H9 (cell line): ENCODE measurements at regions not wholly inside any gene's neighbourhood (a gene's known extent, or its start where the extent isn't known, plus 50 kb on each side); places are given as distances from the start of the nearest gene placed in this dataset.

ENCODE experiments used
- DNase-seq: peaks from one replicate; pipeline ENCODE4 v3.0.0-alpha.2; 2017
- H2AFZ ChIP-seq: one replicate; pipeline ENCODE4 v1.6.1; 2013; ENCODE audit warnings: mild to moderate bottlenecking, low read length, control low read depth, moderate library complexity
- H2AK5ac ChIP-seq: 2 replicates; pipeline ENCODE4 v1.6.1; 2013; ENCODE audit warnings: low read length, control low read depth, mixed read lengths; ENCODE audit not compliant: insufficient read length
- H2BK120ac ChIP-seq: one replicate; pipeline ENCODE4 v1.6.1; 2013; ENCODE audit warnings: low read depth, mild to moderate bottlenecking, low read length, control low read depth, inconsistent platforms; ENCODE audit not compliant: poor library complexity, severe bottlenecking
- H2BK12ac ChIP-seq: 2 replicates; pipeline ENCODE4 v1.6.1; 2013; ENCODE audit warnings: low read length, control low read depth, mixed read lengths, low read depth; ENCODE audit not compliant: insufficient read length
- H2BK15ac ChIP-seq: 2 replicates; pipeline ENCODE4 v1.6.1; 2013; ENCODE audit warnings: low read depth, low read length, control low read depth
- H2BK20ac ChIP-seq: one replicate; pipeline ENCODE4 v1.6.1; 2013; ENCODE audit warnings: low read depth, mild to moderate bottlenecking, low read length, control low read depth, inconsistent platforms; ENCODE audit not compliant: poor library complexity, severe bottlenecking
- H2BK5ac ChIP-seq: 2 replicates; pipeline ENCODE4 v1.6.1; 2013; ENCODE audit warnings: low read length, control low read depth, mixed read lengths; ENCODE audit not compliant: insufficient read length
- H3K14ac ChIP-seq: 2 replicates; pipeline ENCODE4 v1.6.1; 2013; ENCODE audit warnings: low read length, control low read depth; ENCODE audit not compliant: insufficient read depth
- H3K18ac ChIP-seq: 2 replicates; pipeline ENCODE4 v1.6.1; 2013; ENCODE audit warnings: low read depth, mild to moderate bottlenecking, mixed read lengths, low read length, control low read depth; ENCODE audit not compliant: insufficient read length
- H3K23ac ChIP-seq: 2 replicates; pipeline ENCODE4 v1.6.1; 2013; ENCODE audit warnings: low read length, control low read depth, mixed read lengths, low read depth; ENCODE audit not compliant: insufficient read length
- H3K23me2 ChIP-seq: 2 replicates; pipeline ENCODE4 v1.6.1; 2013; ENCODE audit warnings: low read depth, mild to moderate bottlenecking, mixed read lengths, low read length, control low read depth; ENCODE audit not compliant: insufficient read length, poor library complexity, severe bottlenecking
- H3K27ac ChIP-seq: 2 replicates; pipeline ENCODE4 v1.5.1; 2013; ENCODE audit warnings: low read length, control low read depth, mixed read lengths, low read depth; ENCODE audit not compliant: insufficient read length
- H3K27me3 ChIP-seq: 2 replicates; pipeline ENCODE4 v1.6.1; 2013; ENCODE audit warnings: low read length, control low read depth, inconsistent platforms; ENCODE audit not compliant: insufficient read depth
- H3K4ac ChIP-seq: 2 replicates; pipeline ENCODE4 v1.6.1; 2013; ENCODE audit warnings: low read depth, mild to moderate bottlenecking, control low read depth, inconsistent platforms, low read length, moderate library complexity
- H3K4me1 ChIP-seq: 2 replicates; pipeline ENCODE4 v1.6.1; 2013; ENCODE audit warnings: low read length, control low read depth, inconsistent platforms; ENCODE audit not compliant: insufficient read depth
- H3K4me2 ChIP-seq: 2 replicates; pipeline ENCODE4 v1.6.1; 2013; ENCODE audit warnings: low read length, control low read depth, mixed read lengths; ENCODE audit not compliant: insufficient read length, insufficient read depth
- H3K56ac ChIP-seq: 2 replicates; pipeline ENCODE4 v1.6.1; 2013; ENCODE audit warnings: low read depth, mild to moderate bottlenecking, mixed read lengths, low read length, control low read depth; ENCODE audit not compliant: insufficient read length
- H3K79me1 ChIP-seq: 2 replicates; pipeline ENCODE4 v1.6.1; 2013; ENCODE audit warnings: low read depth, mild to moderate bottlenecking, moderate library complexity, low read length, control low read depth, inconsistent platforms; ENCODE audit not compliant: insufficient read depth, poor library complexity, severe bottlenecking
- H3K79me2 ChIP-seq: 2 replicates; pipeline ENCODE4 v1.6.1; 2013; ENCODE audit warnings: low read length, control low read depth, inconsistent platforms; ENCODE audit not compliant: insufficient read depth
- H3K9ac ChIP-seq: 2 replicates; pipeline ENCODE4 v1.6.1; 2013; ENCODE audit warnings: low read length, control low read depth, mixed read lengths; ENCODE audit not compliant: insufficient read length; ENCODE audit errors: extremely low read depth
- H3K9me3 ChIP-seq: one replicate; pipeline ENCODE4 v1.6.1; 2013; ENCODE audit warnings: low read depth, low read length, inconsistent platforms; ENCODE audit not compliant: control insufficient read depth
- H3T11ph ChIP-seq: one replicate; pipeline ENCODE4 v1.6.1; 2013; ENCODE audit warnings: mild to moderate bottlenecking, low read length, control low read depth, inconsistent platforms
- H4K20me1 ChIP-seq: one replicate; pipeline ENCODE4 v1.6.1; 2013; ENCODE audit not compliant: control insufficient read depth, insufficient read length, insufficient read depth
- H4K5ac ChIP-seq: 2 replicates; pipeline ENCODE4 v1.6.1; 2013; ENCODE audit warnings: low read depth, mild to moderate bottlenecking, mixed read lengths, low read length, control low read depth; ENCODE audit not compliant: insufficient read length
- H4K8ac ChIP-seq: replicated peaks from 2 replicates; pipeline ENCODE4 v1.6.1; 2013; ENCODE audit warnings: low read length, control low read depth, mixed read lengths, low read depth; ENCODE audit not compliant: insufficient read length
- H4K91ac ChIP-seq: 2 replicates; pipeline ENCODE4 v1.6.1; 2013; ENCODE audit warnings: low read depth, mild to moderate bottlenecking, moderate library complexity, mixed read lengths, low read length, control low read depth; ENCODE audit not compliant: insufficient read length
- H3K27ac Mint-ChIP-seq, 3 experiments: 2 replicates in 2 of 3; 3 replicates in 1 of 3; pipeline ENCODE4 v1.8.0; 2020 to 2021; ENCODE audit warnings: mixed read lengths in 3 of 3, mild to moderate bottlenecking in 1 of 3, moderate library complexity in 1 of 3
- H3K27me3 Mint-ChIP-seq: 2 replicates; pipeline ENCODE4 v1.8.0; 2021; ENCODE audit warnings: low read depth, mild to moderate bottlenecking, moderate library complexity, mixed read lengths
- H3K36me3 Mint-ChIP-seq, 3 experiments: 2 replicates in 2 of 3; 3 replicates in 1 of 3; pipeline ENCODE4 v1.8.0; 2020 to 2021; ENCODE audit warnings: low read depth in 3 of 3, mixed read lengths in 3 of 3; ENCODE audit not compliant: insufficient read depth in 1 of 3
- H3K4me1 Mint-ChIP-seq, 2 experiments: 2 replicates each; pipeline ENCODE4 v1.8.0; 2020; ENCODE audit warnings: mixed read lengths in 2 of 2
- H3K4me3 Mint-ChIP-seq, 2 experiments: 2 replicates in 1 of 2; 3 replicates in 1 of 2; pipeline ENCODE4 v1.8.0; 2020 to 2021; ENCODE audit warnings: mild to moderate bottlenecking in 2 of 2, mixed read lengths in 2 of 2, moderate library complexity in 1 of 2
- H3K9me3 Mint-ChIP-seq, 2 experiments: 2 replicates in 1 of 2; 3 replicates in 1 of 2; pipeline ENCODE4 v1.8.0; 2020; ENCODE audit warnings: mild to moderate bottlenecking in 2 of 2, mixed read lengths in 2 of 2, moderate library complexity in 1 of 2
- WGBS: extraction: QIAGEN DNeasy Blood & Tissue Kit; methylation state at CpG from one replicate; pipeline ENCODE4 v1.1.7; 2013; ENCODE audit warnings: missing lambda C conversion rate, low lambda C conversion rate, mixed read lengths; ENCODE audit not compliant: insufficient read length; ENCODE audit errors: extremely low coverage; 5-methylcytosine and 5-hydroxymethylcytosine counted together
- TF ChIP-seq, protein P1 (sequence below): fragments of 200-600 bp; sonication (generic); conservative IDR thresholded peaks from 3 replicates; pipeline ENCODE4 v1.8.0; 2021; ENCODE audit warnings: antibody characterized with exemption, mild to moderate bottlenecking

- Histone ChIP-seq H3K4me2 (no peak overlapping the region), H2BK120ac (no peak overlapping the region), H2BK12ac (no peak overlapping the region), H4K8ac (no peak overlapping the region), H2AFZ (no peak overlapping the region), H4K91ac (no peak overlapping the region), H3T11ph (no peak overlapping the region), H3K23ac (no peak overlapping the region), H3K27ac (no peak overlapping the region), H3K27me3 (no peaks in the 10 kb centered on the region), H2BK5ac (no peak overlapping the region), H3K9me3 (no peaks in the 10 kb centered on the region), H4K5ac (no peak overlapping the region), H3K9ac (no peak overlapping the region), H3K79me1 (no peaks in the 10 kb centered on the region), H3K4ac (no peak overlapping the region), H2BK15ac (no peak overlapping the region), H3K14ac (no peak overlapping the region), H3K4me1 (no peaks in the 10 kb centered on the region; the same call in 1 of the 2 replicates), H3K23me2 (no peaks in the 10 kb centered on the region), H2BK20ac (no peak overlapping the region), H3K56ac (no peak overlapping the region), H2AK5ac (no peak overlapping the region), H3K79me2 (no peaks in the 10 kb centered on the region), H3K18ac (no peak overlapping the region), H4K20me1 (no peaks in the 10 kb centered on the region)
- DNase-seq: no peak
- Mint-ChIP-seq H3K36me3 (no peaks in the 10 kb centered on the region), H3K9me3 (no peaks in the 10 kb centered on the region), H3K27me3 (no peaks in the 10 kb centered on the region), H3K4me3 (no peak overlapping the region), H3K27ac (no peak overlapping the region), H3K4me1 (peaks cover 0 to 8% of the 10 kb centered on the region in 2 experiments; a peak in 1 of 4 replicates)
- no CpG with 5 or more reads among the region's 1 CpG for WGBS
- TF ChIP-seq, protein P1, sequence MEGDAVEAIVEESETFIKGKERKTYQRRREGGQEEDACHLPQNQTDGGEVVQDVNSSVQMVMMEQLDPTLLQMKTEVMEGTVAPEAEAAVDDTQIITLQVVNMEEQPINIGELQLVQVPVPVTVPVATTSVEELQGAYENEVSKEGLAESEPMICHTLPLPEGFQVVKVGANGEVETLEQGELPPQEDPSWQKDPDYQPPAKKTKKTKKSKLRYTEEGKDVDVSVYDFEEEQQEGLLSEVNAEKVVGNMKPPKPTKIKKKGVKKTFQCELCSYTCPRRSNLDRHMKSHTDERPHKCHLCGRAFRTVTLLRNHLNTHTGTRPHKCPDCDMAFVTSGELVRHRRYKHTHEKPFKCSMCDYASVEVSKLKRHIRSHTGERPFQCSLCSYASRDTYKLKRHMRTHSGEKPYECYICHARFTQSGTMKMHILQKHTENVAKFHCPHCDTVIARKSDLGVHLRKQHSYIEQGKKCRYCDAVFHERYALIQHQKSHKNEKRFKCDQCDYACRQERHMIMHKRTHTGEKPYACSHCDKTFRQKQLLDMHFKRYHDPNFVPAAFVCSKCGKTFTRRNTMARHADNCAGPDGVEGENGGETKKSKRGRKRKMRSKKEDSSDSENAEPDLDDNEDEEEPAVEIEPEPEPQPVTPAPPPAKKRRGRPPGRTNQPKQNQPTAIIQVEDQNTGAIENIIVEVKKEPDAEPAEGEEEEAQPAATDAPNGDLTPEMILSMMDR: no peak
Measured at GRCh38 chr2:187847245-187848208, 293.3 kb upstream of the TFPI start.
